ENCODE measurements at regions not wholly inside any gene's neighbourhood (a gene's known extent, or its start where the extent isn't known, plus 50 kb on each side); places are given as distances from the start of the nearest gene placed in this dataset.

DNA sequence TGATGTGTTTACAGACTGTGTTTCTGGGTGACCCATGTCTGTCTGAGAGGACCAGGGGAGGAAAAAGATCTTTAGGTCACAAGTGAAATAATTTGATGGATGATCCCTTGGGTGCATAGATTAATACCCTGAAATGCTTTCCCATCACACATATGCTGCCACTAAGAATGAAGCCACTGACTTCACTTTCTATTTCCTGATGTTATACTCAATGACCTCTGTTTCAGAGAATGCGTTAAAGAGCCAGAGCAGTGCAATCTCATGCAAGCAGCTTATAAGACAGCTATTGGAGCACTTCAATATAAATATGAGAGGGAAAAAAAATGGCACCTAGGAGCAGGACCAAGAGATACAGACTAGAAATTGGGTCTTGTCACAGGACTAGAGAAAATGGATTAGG is 133.7 kb downstream of the KLHL28 start:
- peaks cover 3% of the 10 kb centered on the region for H3K4me1 Mint-ChIP-seq
- TF ChIP-seq, protein P1, sequence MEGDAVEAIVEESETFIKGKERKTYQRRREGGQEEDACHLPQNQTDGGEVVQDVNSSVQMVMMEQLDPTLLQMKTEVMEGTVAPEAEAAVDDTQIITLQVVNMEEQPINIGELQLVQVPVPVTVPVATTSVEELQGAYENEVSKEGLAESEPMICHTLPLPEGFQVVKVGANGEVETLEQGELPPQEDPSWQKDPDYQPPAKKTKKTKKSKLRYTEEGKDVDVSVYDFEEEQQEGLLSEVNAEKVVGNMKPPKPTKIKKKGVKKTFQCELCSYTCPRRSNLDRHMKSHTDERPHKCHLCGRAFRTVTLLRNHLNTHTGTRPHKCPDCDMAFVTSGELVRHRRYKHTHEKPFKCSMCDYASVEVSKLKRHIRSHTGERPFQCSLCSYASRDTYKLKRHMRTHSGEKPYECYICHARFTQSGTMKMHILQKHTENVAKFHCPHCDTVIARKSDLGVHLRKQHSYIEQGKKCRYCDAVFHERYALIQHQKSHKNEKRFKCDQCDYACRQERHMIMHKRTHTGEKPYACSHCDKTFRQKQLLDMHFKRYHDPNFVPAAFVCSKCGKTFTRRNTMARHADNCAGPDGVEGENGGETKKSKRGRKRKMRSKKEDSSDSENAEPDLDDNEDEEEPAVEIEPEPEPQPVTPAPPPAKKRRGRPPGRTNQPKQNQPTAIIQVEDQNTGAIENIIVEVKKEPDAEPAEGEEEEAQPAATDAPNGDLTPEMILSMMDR (conservative IDR thresholded peaks at IDR 0.05) = no peak
- H3K9me3 Mint-ChIP-seq = peaks cover 10% of the 10 kb centered on the region
- DNase-seq (ENCODE audit: low read depth, low spot score) = no peak
- no peaks in the 10 kb centered on the region for H3K27me3 Mint-ChIP-seq (ENCODE audit: low read depth)
- H3K4me3 Mint-ChIP-seq = no peak overlapping the region
- no peak overlapping the region for H3K27ac Mint-ChIP-seq (ENCODE audit: unreplicated experiment)
- no peaks in the 10 kb centered on the region for H3K36me3 Mint-ChIP-seq (ENCODE audit: low read depth)

DNA sequence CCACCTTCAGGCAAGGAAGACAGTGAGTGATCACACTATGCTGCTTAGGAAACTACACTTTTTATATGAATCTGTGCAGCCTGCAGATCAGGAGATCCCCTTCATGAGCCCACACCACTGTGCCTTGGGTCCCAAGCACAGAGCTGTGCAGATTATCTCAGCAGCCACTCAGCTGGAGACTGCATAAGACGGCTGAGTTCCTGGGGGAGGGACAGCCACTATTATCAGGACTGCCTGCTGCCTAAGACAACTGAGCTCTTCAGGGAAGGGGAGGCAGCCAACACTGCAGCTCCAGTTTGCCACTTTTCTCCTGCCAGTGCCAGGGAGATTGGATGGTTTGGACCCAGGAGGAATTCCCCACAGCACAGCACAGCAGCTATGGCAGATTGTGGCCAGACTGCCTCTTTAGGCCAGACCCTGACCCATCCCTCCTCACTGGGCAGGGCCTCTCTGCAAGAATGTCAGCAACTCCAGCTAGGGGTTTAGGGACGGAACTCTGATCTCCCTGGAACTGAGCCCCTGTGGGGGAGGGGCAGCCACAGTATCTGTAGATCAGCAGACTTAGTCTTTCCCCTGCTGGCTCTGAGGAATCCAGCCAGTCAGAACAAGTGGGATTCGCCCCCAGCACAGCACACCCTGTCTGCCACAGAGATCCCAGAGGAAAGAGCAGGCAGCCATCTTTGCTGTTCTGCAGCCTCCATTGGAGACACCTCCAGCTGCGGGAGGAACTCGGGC is 141.3 kb downstream of the KLHL28 start:
- no peaks in the 10 kb centered on the region for H3K27me3 Mint-ChIP-seq (ENCODE audit: low read depth)
- no peak overlapping the region for H3K27ac Mint-ChIP-seq (ENCODE audit: unreplicated experiment)
- DNase-seq (ENCODE audit: low read depth, low spot score) = no peak

DNA sequence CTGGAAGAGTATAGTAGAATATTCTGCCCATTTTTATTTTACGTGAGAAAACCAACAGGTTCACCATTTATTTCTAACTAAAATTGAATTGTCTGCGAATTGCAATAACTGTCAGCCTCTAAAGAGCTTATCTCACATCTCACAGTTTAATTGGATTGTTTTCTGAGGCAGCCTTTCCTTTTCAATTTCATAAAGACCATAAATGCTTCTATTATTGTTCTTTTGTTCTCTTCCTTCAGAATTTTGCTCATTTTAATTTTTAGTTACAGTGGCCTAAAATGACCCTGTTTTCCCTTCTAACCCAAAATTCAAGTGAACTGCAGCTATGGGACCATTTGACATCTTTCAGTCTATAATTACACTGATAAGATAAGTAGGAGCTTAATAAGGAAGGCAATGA is 147.6 kb downstream of the KLHL28 start:
- Mint-ChIP-seq H3K27ac (ENCODE audit: unreplicated experiment) (no peak overlapping the region), H3K9me3 (no peaks in the 10 kb centered on the region), H3K4me3 (no peak overlapping the region), H3K27me3 (ENCODE audit: low read depth) (no peaks in the 10 kb centered on the region), H3K36me3 (ENCODE audit: low read depth) (no peaks in the 10 kb centered on the region), H3K4me1 (no peaks in the 10 kb centered on the region)
- TF ChIP-seq, protein P1 (conservative IDR thresholded peaks at IDR 0.05) = no peak
- DNase-seq (ENCODE audit: low read depth, low spot score) = no peak

More for the DNA sequence above, 141.3 kb downstream of the KLHL28 start:
- Mint-ChIP-seq H3K4me1 (no peaks in the 10 kb centered on the region), H3K36me3 (ENCODE audit: low read depth) (no peaks in the 10 kb centered on the region), H3K9me3 (peaks cover 8% of the 10 kb centered on the region), H3K4me3 (no peak overlapping the region)
- TF ChIP-seq, protein P1 (conservative IDR thresholded peaks at IDR 0.05) = no peak

DNA sequence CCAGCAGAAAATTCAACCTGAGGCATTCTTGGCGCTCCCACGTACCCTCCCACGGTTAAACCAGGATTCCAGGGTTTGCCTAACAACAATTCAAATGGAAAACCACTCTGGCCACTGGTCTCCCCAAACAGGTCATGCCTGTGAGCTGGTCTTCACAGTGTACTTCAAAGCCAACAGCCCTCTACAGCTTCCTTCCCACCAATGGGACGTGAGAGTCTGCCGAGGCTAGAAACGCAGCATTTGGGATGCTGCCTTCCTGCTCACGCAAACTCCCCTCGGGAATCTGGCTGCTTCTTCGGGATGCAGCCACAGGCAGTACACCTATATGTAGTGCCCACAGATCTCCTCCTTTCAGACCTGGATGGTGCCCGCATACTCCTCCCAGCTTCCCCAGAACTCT is 149.1 kb downstream of the KLHL28 start:
- Mint-ChIP-seq H3K4me3 (no peak overlapping the region), H3K36me3 (ENCODE audit: low read depth) (no peaks in the 10 kb centered on the region), H3K4me1 (no peaks in the 10 kb centered on the region), H3K9me3 (no peaks in the 10 kb centered on the region), H3K27me3 (ENCODE audit: low read depth) (no peaks in the 10 kb centered on the region), H3K27ac (ENCODE audit: unreplicated experiment) (no peak overlapping the region)
- TF ChIP-seq, protein P1 (conservative IDR thresholded peaks at IDR 0.05) = no peak
- DNase-seq (ENCODE audit: low read depth, low spot score) = no peak

DNA sequence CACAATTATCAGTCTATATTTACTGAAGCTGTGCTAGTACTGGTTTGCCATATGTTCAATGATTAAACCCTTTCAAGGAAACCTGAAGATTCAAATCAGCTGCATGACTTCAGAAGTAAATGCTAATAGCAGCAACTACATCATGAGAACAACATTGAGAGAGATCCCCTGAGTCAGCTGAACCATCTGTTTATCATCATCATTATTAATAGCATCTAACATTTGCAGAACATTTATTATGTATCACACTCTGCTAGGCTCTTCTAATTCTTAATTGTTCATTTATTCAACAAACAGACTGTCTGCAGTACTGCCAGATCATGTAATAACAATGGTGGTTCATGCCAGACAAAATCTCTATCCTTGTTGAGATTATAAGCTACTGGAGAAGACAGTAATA is 157.4 kb downstream of the KLHL28 start:
- H3K9me3 Mint-ChIP-seq = no peaks in the 10 kb centered on the region
- peaks cover 4% of the 10 kb centered on the region for H3K4me1 Mint-ChIP-seq
- no peaks in the 10 kb centered on the region for H3K36me3 Mint-ChIP-seq (ENCODE audit: low read depth)
- no peak overlapping the region for H3K4me3 Mint-ChIP-seq
- TF ChIP-seq, protein P1 (conservative IDR thresholded peaks at IDR 0.05) = no peak
- no peak for DNase-seq (ENCODE audit: low read depth, low spot score)
- no peaks in the 10 kb centered on the region for H3K27me3 Mint-ChIP-seq (ENCODE audit: low read depth)
- no peak overlapping the region for H3K27ac Mint-ChIP-seq (ENCODE audit: unreplicated experiment)

Data from neural crest cell (in vitro differentiated cells).